ENCODE measurements at regions not wholly inside any gene's neighbourhood (a gene's known extent, or its start where the extent isn't known, plus 50 kb on each side); places are given as distances from the start of the nearest gene placed in this dataset.

DNA sequence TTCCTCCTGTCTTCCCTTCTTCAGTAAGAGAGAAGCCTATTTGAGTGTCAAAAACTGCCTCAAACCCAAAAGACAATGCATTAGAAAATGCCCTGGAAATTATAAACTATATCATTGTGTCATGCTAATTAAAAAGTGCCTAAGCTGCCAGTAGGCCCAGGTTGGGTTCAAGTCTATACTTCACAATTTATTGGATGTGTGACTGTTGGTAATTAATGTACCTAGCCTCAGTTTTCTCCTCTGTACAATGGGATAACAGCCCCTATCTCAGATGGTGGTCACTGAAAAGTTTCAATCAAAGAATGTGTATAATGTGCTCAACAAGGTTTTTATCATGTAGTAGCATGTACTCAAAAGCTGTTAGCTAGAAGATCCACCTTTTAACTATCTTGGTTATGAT, 246.9 kb upstream of the DUSP10 start:
- no peak overlapping the region for H3K27ac ChIP-seq (ENCODE audit: low read length)

GRCh38 chr1:221987860-221988520, 246.1 kb upstream of the DUSP10 start:
- Histone ChIP-seq H2AFZ (ENCODE audit: low read length) (no peak overlapping the region), H3K9ac (ENCODE audit: low read length) (no peak overlapping the region), H4K20me1 (ENCODE audit: low read length) (no peaks in the 10 kb centered on the region), H3K9me2 (replicated peaks; ENCODE audit: low read length) (no peaks in the 10 kb centered on the region), H3K27me3 (ENCODE audit: low read length) (no peaks in the 10 kb centered on the region), H3K36me3 (ENCODE audit: low read depth, low read length) (no peaks in the 10 kb centered on the region), H3K9me3 (ENCODE audit: low read length) (no peaks in the 10 kb centered on the region), H3K4me3 (ENCODE audit: low read length) (no peak overlapping the region), H3K4me2 (ENCODE audit: low read length) (no peak overlapping the region), H3K4me1 (ENCODE audit: insufficient read depth, low read length) (peaks cover 36% of the 10 kb centered on the region), H3K27ac (ENCODE audit: low read length) (peak overlapping the region; percentile 32), H3F3A (ENCODE audit: low read length, unreplicated experiment) (no peaks in the 10 kb centered on the region), H3K79me2 (ENCODE audit: low read length) (no peaks in the 10 kb centered on the region)
- TF ChIP-seq EZH2phosphoT487 (IDR thresholded peaks at IDR 0.05; ENCODE audit: borderline replicate concordance, low read length) (no peak), CTCF (conservative IDR thresholded peaks at IDR 0.05; ENCODE audit: low read depth, low read length) (no peak), EZH2 (IDR thresholded peaks at IDR 0.05; ENCODE audit: low read length, unreplicated experiment) (no peak)
- no TSS peak for BruUV-seq (replicated peaks)
- ChIA-PET POLR2A (ENCODE audit: unreplicated experiment) (interaction anchor here (0.6 kb wide), 2 partner anchors 14 to 62 kb away, joined by 4 read pairs; no protein-coding TSS in a partner anchor), CTCF (interaction anchor here (0.5 kb wide), 1 partner anchor 20 kb away, joined by 12 read pairs; no protein-coding TSS in a partner anchor)
- intact Hi-C loops (cut with micrococcal nuclease) = loop anchor here (5.0 kb wide), 1 partner anchor 184 kb away; no protein-coding TSS in a partner anchor
- ATAC-seq (peak; percentile 67), DNase-seq (peak; percentile 95)

More for the DNA sequence above, 246.9 kb upstream of the DUSP10 start:
- Histone ChIP-seq H3K9ac (ENCODE audit: low read length) (no peak overlapping the region), H3K9me2 (replicated peaks; ENCODE audit: low read length) (no peaks in the 10 kb centered on the region), H4K20me1 (ENCODE audit: low read length) (no peaks in the 10 kb centered on the region), H3K4me3 (ENCODE audit: low read length) (no peak overlapping the region), H2AFZ (ENCODE audit: low read length) (no peak overlapping the region), H3K4me1 (ENCODE audit: insufficient read depth, low read length) (peaks cover 36% of the 10 kb centered on the region), H3F3A (ENCODE audit: low read length, unreplicated experiment) (no peaks in the 10 kb centered on the region), H3K36me3 (ENCODE audit: low read depth, low read length) (no peaks in the 10 kb centered on the region), H3K79me2 (ENCODE audit: low read length) (no peaks in the 10 kb centered on the region), H3K4me2 (ENCODE audit: low read length) (no peak overlapping the region), H3K27me3 (ENCODE audit: low read length) (no peaks in the 10 kb centered on the region), H3K9me3 (ENCODE audit: low read length) (no peaks in the 10 kb centered on the region)
- BruUV-seq (replicated peaks) = no TSS peak
- intact Hi-C loops (cut with micrococcal nuclease) = loop anchor here (5.0 kb wide), 1 partner anchor 183 kb away; no protein-coding TSS in a partner anchor
- TF ChIP-seq CTCF (conservative IDR thresholded peaks at IDR 0.05; ENCODE audit: low read depth, low read length) (no peak), EZH2phosphoT487 (IDR thresholded peaks at IDR 0.05; ENCODE audit: borderline replicate concordance, low read length) (no peak), EZH2 (IDR thresholded peaks at IDR 0.05; ENCODE audit: low read length, unreplicated experiment) (no peak)
- CTCF ChIA-PET = no interaction called here
- ATAC-seq = no peak
- POLR2A ChIA-PET (ENCODE audit: unreplicated experiment) = no interaction called here
- DNase-seq = no peak

DNA sequence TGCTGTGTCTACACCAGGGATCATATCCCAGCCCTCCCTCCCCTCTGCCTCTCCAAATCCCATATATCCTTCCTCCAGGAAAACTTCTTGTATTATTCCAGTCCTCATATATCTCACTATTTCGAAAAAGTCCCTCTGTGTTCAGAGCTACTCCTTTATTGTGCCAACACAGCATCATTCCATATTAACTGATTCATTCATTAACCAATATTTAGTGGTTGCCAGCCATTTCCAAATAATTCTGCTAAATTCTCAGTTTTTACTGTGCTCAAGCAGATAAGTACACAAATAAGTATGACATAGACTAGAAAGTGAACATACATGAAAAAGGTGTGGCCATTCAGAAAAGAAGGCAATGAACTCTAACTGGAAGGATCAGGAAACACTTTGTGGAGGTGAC, 241.6 kb upstream of the DUSP10 start:
- Histone ChIP-seq H3K79me2 (ENCODE audit: low read length) (no peaks in the 10 kb centered on the region), H3K4me1 (ENCODE audit: insufficient read depth, low read length) (peaks cover 14% of the 10 kb centered on the region), H3K9me2 (replicated peaks; ENCODE audit: low read length) (no peaks in the 10 kb centered on the region), H3K36me3 (ENCODE audit: low read depth, low read length) (no peaks in the 10 kb centered on the region), H4K20me1 (ENCODE audit: low read length) (no peaks in the 10 kb centered on the region), H3F3A (ENCODE audit: low read length, unreplicated experiment) (no peaks in the 10 kb centered on the region), H3K9ac (ENCODE audit: low read length) (no peak overlapping the region), H3K4me3 (ENCODE audit: low read length) (no peak overlapping the region), H3K27ac (ENCODE audit: low read length) (no peak overlapping the region), H3K4me2 (ENCODE audit: low read length) (no peak overlapping the region), H3K9me3 (ENCODE audit: low read length) (no peaks in the 10 kb centered on the region), H2AFZ (ENCODE audit: low read length) (no peak overlapping the region), H3K27me3 (ENCODE audit: low read length) (no peaks in the 10 kb centered on the region)
- ChIA-PET POLR2A (ENCODE audit: unreplicated experiment) (no interaction called here), CTCF (interaction anchor here (0.6 to 0.7 kb wide), 2 partner anchors 96 to 573 kb away, joined by 3 to 5 read pairs; no protein-coding TSS in a partner anchor)
- TF ChIP-seq CTCF (conservative IDR thresholded peaks at IDR 0.05; ENCODE audit: low read depth, low read length) (no peak), EZH2phosphoT487 (IDR thresholded peaks at IDR 0.05; ENCODE audit: borderline replicate concordance, low read length) (no peak), EZH2 (IDR thresholded peaks at IDR 0.05; ENCODE audit: low read length, unreplicated experiment) (no peak)
- intact Hi-C loops (cut with micrococcal nuclease) = no loop called here
- ATAC-seq = no peak
- DNase-seq = peak; percentile 1
- BruUV-seq (replicated peaks) = no TSS peak

Measured in PC-3 (cell line).